GM18868 (cell line): ENCODE measurements at regions not wholly inside any gene's neighbourhood (a gene's known extent, or its start where the extent isn't known, plus 50 kb on each side); places are given as distances from the start of the nearest gene placed in this dataset.
"Not testable (repeated sequence)": the region's sequence is repeated elsewhere in the genome, so short reads cannot be mapped to it uniquely, and the experiment has no call there.

ENCODE experiments used
- ATAC-seq: cut with Tn5 transposase; IDR thresholded peaks from one replicate; pipeline ENCODE4 v1.9.1; 2021; ENCODE audit warnings: mild to moderate bottlenecking, moderate library complexity; ENCODE audit not compliant: unreplicated experiment

GRCh38 chr5:126096442-126097006 lies 326.7 kb upstream of the GRAMD2B start:
- ATAC-seq: no peak

GRCh38 chr5:126097876-126098275 lies 325.3 kb upstream of the GRAMD2B start:
- ATAC-seq: no peak

- ATAC-seq: no peak
Observed at GRCh38 chr5:126098330-126099017, 324.7 kb upstream of the GRAMD2B start.

GRCh38 chr5:126099077-126099476 lies 324.1 kb upstream of the GRAMD2B start:
- no peak for ATAC-seq

- ATAC-seq: no peak
Observed at GRCh38 chr5:126100767-126101166, 322.4 kb upstream of the GRAMD2B start.

GRCh38 chr5:126101901-126102300 lies 321.3 kb upstream of the GRAMD2B start:
- no peak for ATAC-seq

GRCh38 chr5:126103050-126103449 lies 320.2 kb upstream of the GRAMD2B start:
- ATAC-seq: no peak

- no peak for ATAC-seq
Observed at GRCh38 chr5:126103868-126104267, 319.3 kb upstream of the GRAMD2B start.

GRCh38 chr5:126104341-126104740 lies 318.9 kb upstream of the GRAMD2B start:
- ATAC-seq: no peak

- no peak for ATAC-seq
Observed at GRCh38 chr5:126104951-126105350, 318.3 kb upstream of the GRAMD2B start.

- no peak for ATAC-seq
Observed at GRCh38 chr5:126106029-126106428, 317.2 kb upstream of the GRAMD2B start.

GRCh38 chr5:126107381-126107780 lies 315.8 kb upstream of the GRAMD2B start:
- no peak for ATAC-seq

- ATAC-seq: no peak
Observed at GRCh38 chr5:126108470-126108869, 314.7 kb upstream of the GRAMD2B start.

GRCh38 chr5:126115059-126115629 lies 308.1 kb upstream of the GRAMD2B start:
- no peak for ATAC-seq

GRCh38 chr5:126117044-126117443 lies 306.2 kb upstream of the GRAMD2B start:
- ATAC-seq: no peak

- ATAC-seq: no peak
Observed at GRCh38 chr5:126119887-126120442, 303.2 kb upstream of the GRAMD2B start.

GRCh38 chr5:126120939-126121338 lies 302.3 kb upstream of the GRAMD2B start:
- ATAC-seq: no peak

GRCh38 chr5:126122942-126123341 lies 300.3 kb upstream of the GRAMD2B start:
- ATAC-seq: no peak

GRCh38 chr5:126124706-126125345 lies 298.4 kb upstream of the GRAMD2B start:
- ATAC-seq: no peak

GRCh38 chr5:126125407-126125806 lies 297.8 kb upstream of the GRAMD2B start:
- ATAC-seq: no peak

- no peak for ATAC-seq
Observed at GRCh38 chr5:126126574-126126973, 296.6 kb upstream of the GRAMD2B start.

GRCh38 chr5:126127371-126127770 lies 295.8 kb upstream of the GRAMD2B start:
- not testable (repeated sequence) for ATAC-seq
